Epithelial cell of proximal tubule (primary cell): ENCODE measurements at regions not wholly inside any gene's neighbourhood (a gene's known extent, or its start where the extent isn't known, plus 50 kb on each side); places are given as distances from the start of the nearest gene placed in this dataset.
A peak's percentile ranks its signal among the peaks of the same experiment; 100 is the strongest.

Experiments
- DNase-seq: peaks from one replicate; pipeline ENCODE4 v3.0.0-alpha.2; 2011; ENCODE audit warnings: low read depth
- H3K4me3 ChIP-seq: 2 replicates; pipeline ENCODE4 v1.5.1; 2011; ENCODE audit warnings: low read depth, mild to moderate bottlenecking, low read length
- TF ChIP-seq, protein P1 (sequence below): conservative IDR thresholded peaks from 2 replicates; pipeline ENCODE4 v1.5.1; 2012; ENCODE audit warnings: low read depth, mild to moderate bottlenecking, low read length

DNA sequence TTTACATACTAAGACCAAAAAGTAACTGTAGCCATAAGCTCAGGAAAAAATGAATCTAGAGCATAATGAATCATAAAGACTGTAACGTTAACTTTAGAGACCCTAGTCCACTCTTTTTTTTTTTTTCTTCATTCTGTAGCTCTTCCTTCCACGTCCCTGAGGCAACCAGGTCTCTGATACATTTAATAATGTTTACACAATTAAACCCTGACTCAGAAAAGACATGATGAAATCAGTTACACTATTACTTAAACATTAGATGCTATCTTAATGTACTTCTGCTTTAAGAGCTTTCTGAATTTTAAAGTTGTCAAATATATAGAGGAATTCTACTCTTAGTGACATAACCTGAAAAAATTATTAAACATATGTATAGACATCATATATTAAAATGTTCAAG is 1121.5 kb upstream of the DDX18 start:
- DNase-seq = no peak
- TF ChIP-seq, protein P1, sequence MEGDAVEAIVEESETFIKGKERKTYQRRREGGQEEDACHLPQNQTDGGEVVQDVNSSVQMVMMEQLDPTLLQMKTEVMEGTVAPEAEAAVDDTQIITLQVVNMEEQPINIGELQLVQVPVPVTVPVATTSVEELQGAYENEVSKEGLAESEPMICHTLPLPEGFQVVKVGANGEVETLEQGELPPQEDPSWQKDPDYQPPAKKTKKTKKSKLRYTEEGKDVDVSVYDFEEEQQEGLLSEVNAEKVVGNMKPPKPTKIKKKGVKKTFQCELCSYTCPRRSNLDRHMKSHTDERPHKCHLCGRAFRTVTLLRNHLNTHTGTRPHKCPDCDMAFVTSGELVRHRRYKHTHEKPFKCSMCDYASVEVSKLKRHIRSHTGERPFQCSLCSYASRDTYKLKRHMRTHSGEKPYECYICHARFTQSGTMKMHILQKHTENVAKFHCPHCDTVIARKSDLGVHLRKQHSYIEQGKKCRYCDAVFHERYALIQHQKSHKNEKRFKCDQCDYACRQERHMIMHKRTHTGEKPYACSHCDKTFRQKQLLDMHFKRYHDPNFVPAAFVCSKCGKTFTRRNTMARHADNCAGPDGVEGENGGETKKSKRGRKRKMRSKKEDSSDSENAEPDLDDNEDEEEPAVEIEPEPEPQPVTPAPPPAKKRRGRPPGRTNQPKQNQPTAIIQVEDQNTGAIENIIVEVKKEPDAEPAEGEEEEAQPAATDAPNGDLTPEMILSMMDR = no peak
- no peak overlapping the region for H3K4me3 ChIP-seq

DNA sequence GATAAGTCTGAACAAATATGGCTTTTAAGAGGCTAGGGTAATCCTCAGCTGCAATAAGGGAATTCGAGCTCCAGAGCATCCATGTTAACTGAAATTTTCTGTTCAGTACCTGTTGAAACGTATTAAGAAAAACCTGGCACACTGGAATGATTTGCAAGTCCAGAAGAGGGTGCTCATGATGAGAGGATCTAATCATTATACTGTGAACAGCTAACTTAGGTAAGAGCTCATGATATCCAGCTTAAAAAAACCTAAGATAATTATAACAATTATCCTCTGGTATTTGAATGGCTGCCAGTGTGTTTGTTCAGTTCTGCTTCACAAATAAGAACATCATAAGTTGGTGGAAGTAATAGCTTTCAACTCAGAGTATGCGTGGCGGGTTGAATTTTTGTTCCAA is 1118.3 kb upstream of the DDX18 start:
- DNase-seq = no peak
- no peak overlapping the region for H3K4me3 ChIP-seq
- TF ChIP-seq, protein P1 = peak; percentile 11

DNA sequence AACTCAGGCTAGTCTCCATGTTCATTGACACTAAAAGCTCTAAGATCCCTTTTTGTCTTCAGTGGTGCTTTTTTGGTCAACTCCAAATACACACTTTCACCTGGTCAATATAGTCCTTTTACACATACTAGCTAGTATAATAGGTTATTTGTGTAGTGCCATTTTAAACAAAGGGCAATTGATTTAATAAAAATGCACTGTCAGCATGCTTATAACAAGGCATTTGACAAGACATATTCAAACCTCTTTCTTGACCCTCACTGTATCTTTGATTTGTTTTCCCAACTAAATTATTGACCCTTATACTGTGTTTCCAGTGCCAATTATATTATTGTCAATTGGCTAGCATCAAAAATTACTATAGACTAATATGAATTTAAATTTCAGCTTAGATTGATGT is 1117.6 kb upstream of the DDX18 start:
- no peak for DNase-seq
- TF ChIP-seq, protein P1 = no peak
- H3K4me3 ChIP-seq = no peak overlapping the region

DNA sequence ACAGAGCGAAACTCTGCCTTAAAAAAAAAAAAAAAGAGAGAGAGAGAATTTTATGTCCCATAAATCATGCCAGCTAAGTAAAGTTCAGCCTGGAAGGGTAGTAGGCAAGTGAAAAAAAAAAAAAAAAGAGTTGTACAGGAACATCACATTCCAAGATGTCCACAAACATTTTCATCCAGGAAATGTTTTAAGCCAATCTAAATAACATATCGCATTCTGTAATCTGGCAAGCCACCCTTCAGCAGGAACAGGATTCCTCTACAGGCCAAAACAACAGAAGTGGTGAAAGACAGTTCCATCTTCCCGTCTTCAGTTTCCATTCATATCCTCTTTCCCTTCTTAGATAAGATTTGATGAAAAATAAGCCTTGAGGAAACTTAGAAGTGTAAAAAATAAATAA is 1108.1 kb upstream of the DDX18 start:
- H3K4me3 ChIP-seq = no peak overlapping the region
- TF ChIP-seq, protein P1 = no peak
- no peak for DNase-seq

DNA sequence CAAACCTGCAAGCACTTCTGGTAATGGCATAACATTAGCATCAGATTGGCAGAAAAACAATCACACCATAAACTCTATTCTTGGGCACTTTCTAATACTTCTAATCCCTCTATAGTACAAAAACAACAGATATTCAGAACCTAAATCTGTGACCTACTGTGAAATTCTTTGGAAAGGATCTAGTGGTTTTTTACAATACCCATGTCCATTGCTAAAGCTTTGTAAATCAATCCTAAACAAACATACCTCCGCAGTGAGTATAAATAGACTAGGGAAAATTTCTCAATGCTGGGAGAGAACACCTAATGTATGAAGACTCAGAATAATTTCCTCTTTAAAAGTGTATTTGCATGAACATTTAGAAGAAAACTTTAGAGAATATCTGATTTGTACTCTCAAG is 1098.5 kb upstream of the DDX18 start:
- H3K4me3 ChIP-seq = no peak overlapping the region
- TF ChIP-seq, protein P1 = no peak
- no peak for DNase-seq

DNA sequence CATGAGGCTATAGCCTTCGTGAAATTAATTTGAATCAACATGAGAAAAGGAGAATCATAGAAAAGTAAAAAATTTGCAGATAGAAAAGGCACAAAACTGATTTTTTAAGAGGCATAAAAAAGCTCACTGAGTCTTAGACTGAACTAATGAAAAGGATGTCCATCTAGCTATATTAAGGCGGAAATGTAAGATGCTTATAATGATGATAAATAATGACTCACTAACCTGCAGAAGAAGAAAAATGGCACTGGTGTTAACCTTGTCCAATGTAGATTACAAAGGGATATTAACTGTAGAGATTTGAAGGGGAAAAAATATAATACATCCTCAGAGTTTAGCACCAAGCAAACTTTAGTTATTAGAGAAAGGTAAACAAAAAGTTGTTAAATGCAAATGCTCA is 1098.0 kb upstream of the DDX18 start:
- TF ChIP-seq, protein P1 = no peak
- no peak overlapping the region for H3K4me3 ChIP-seq

DNA sequence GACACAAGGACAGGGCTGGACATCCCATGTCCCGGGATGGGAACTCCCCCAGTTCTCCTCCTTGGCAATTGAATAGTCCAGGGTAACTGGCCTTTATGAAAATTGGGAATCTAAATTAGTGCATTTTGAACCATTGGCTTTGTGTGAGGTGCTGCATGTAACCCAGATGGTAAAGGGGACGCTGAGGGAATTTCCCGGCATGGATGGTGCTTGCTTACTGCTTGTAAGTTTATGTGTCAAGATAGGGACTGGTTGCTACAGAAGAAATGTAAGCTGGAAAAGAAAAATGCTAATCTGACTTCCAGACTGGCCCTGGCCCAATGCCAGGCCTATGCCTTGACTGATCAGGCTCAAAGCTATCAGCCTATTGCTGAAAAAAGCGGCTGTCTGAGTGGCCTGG is 1096.7 kb upstream of the DDX18 start:
- DNase-seq = no peak
- TF ChIP-seq, protein P1 = no peak
- no peak overlapping the region for H3K4me3 ChIP-seq

More for the DNA sequence above, 1098.0 kb upstream of the DDX18 start:
- no peak for DNase-seq
